ENCODE measurements at regions not wholly inside any gene's neighbourhood (a gene's known extent, or its start where the extent isn't known, plus 50 kb on each side); places are given as distances from the start of the nearest gene placed in this dataset.
A peak's percentile ranks its signal among the peaks of the same experiment; 100 is the strongest.

- TF ChIP-seq CTCF (conservative IDR thresholded peaks at IDR 0.05; ENCODE audit: control insufficient read depth, insufficient read depth, low read depth, low read length) = no peak
- DNase-seq (ENCODE audit: low read depth) = no peak
- no peak overlapping the region for H3K4me3 ChIP-seq (ENCODE audit: control insufficient read depth, low read depth, low read length)
Measured at GRCh38 chr16:51763072-51763661, 612.1 kb upstream of the SALL1 start.

GRCh38 chr16:51762081-51762996, 611.3 kb upstream of the SALL1 start:
- no peak overlapping the region for H3K4me3 ChIP-seq (ENCODE audit: control insufficient read depth, low read depth, low read length)
- peak; percentile 75 for DNase-seq (ENCODE audit: low read depth)

GRCh38 chr16:51761001-51761400, 609.9 kb upstream of the SALL1 start:
- no peak overlapping the region for H3K4me3 ChIP-seq (ENCODE audit: control insufficient read depth, low read depth, low read length)
- peak; percentile 10 for DNase-seq (ENCODE audit: low read depth)
- TF ChIP-seq CTCF (conservative IDR thresholded peaks at IDR 0.05; ENCODE audit: control insufficient read depth, insufficient read depth, low read depth, low read length) = no peak

More at GRCh38 chr16:51762081-51762996, 611.3 kb upstream of the SALL1 start:
- TF ChIP-seq CTCF (conservative IDR thresholded peaks at IDR 0.05; ENCODE audit: control insufficient read depth, insufficient read depth, low read depth, low read length) = peak; percentile 76

DNA sequence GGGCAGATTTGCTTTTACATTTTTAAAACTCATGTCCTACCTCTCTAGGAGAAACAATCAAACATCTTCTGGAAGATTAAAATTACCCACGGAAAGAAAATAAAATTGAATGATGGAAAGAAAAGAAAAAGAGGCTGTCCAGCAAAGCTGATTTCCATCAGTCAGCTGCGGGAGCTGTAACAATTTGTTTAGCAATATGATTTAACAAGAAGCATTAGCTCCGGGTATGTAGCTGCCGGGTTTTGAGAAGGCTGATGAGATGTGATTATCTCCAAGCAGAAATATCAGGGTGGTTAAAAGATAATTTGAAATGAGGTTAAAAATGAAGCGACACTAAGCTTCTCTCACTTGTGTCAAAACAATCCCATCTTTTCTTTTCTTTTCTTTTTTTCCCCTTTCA, 608.9 kb upstream of the SALL1 start:
- no peak for DNase-seq (ENCODE audit: low read depth)
- TF ChIP-seq CTCF (conservative IDR thresholded peaks at IDR 0.05; ENCODE audit: control insufficient read depth, insufficient read depth, low read depth, low read length) = no peak
- H3K4me3 ChIP-seq (ENCODE audit: control insufficient read depth, low read depth, low read length) = no peak overlapping the region

DNA sequence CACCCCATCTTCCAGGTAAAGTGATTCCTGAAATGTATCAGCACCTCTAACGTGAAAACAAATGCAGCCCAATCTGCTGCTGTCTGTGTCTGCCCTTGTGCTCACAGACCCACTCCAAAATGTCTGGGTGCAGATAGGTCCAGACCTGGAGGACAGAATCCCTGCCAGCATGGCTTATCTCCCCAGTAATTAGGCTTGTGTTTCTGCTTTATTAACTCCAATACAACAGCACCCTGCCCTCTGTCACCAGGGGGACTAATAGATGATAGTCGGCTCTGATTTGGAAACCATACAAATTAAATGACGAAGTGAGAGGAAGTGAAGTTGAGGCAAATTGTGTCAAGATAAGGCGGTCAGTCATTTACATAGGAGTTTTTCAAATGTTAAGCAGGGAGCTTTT, 608.3 kb upstream of the SALL1 start:
- DNase-seq (ENCODE audit: low read depth) = no peak
- TF ChIP-seq CTCF (conservative IDR thresholded peaks at IDR 0.05; ENCODE audit: control insufficient read depth, insufficient read depth, low read depth, low read length) = no peak
- no peak overlapping the region for H3K4me3 ChIP-seq (ENCODE audit: control insufficient read depth, low read depth, low read length)

GRCh38 chr16:51757921-51758479, 606.9 kb upstream of the SALL1 start:
- no peak for DNase-seq (ENCODE audit: low read depth)
- H3K4me3 ChIP-seq (ENCODE audit: control insufficient read depth, low read depth, low read length) = no peak overlapping the region
- no peak for TF ChIP-seq CTCF (conservative IDR thresholded peaks at IDR 0.05; ENCODE audit: control insufficient read depth, insufficient read depth, low read depth, low read length)
